Calu3 (cell line): ENCODE measurements at regions not wholly inside any gene's neighbourhood (a gene's known extent, or its start where the extent isn't known, plus 50 kb on each side); places are given as distances from the start of the nearest gene placed in this dataset.

Experiments used
- BruUV-seq: library from RNA; stranded (reverse); fragments of 400-500 nt; replicated peaks from 2 replicates; lab custom pipeline; 2021; lab: Mats Ljungman, UMichigan
- CTCF ChIA-PET: fragments of 300-600 bp; sonication (Branson Sonifier 250); formaldehyde crosslinking; loops from one replicate; lab custom pipeline; 2022; ENCODE audit warnings: antibody characterized with exemption; lab: Charles Lee
- DNase-seq: peaks from one replicate; pipeline ENCODE4 v3.0.0; 2022
- H3K27ac Mint-ChIP-seq: one replicate; pipeline ENCODE4 v1.8.0; 2022; ENCODE audit warnings: mixed read lengths; ENCODE audit not compliant: unreplicated experiment
- H3K27me3 Mint-ChIP-seq: one replicate; pipeline ENCODE4 v1.8.0; 2022; ENCODE audit warnings: mixed read lengths; ENCODE audit not compliant: unreplicated experiment
- H3K36me3 Mint-ChIP-seq: one replicate; pipeline ENCODE4 v1.8.0; 2022; ENCODE audit warnings: mild to moderate bottlenecking, moderate library complexity, mixed read lengths; ENCODE audit not compliant: insufficient read depth, unreplicated experiment
- H3K4me1 Mint-ChIP-seq: one replicate; pipeline ENCODE4 v1.8.0; 2022; ENCODE audit warnings: mild to moderate bottlenecking, low read depth, mixed read lengths; ENCODE audit not compliant: unreplicated experiment
- H3K4me3 Mint-ChIP-seq: one replicate; pipeline ENCODE4 v1.8.0; 2022; ENCODE audit warnings: mild to moderate bottlenecking, low read depth, moderate library complexity, mixed read lengths; ENCODE audit not compliant: unreplicated experiment
- H3K9me3 Mint-ChIP-seq: one replicate; pipeline ENCODE4 v1.8.0; 2022; ENCODE audit warnings: low read depth, mixed read lengths; ENCODE audit not compliant: unreplicated experiment
- CTCF ChIP-seq: fragments of 200-600 bp; IDR thresholded peaks from one replicate; pipeline ENCODE4 v1.8.0; 2022; ENCODE audit warnings: antibody characterized with exemption; ENCODE audit not compliant: unreplicated experiment
- intact Hi-C: fragments of 100-400 bp; cut with micrococcal nuclease; formaldehyde crosslinking; loops from one replicate; pipeline ENCODE4 v1.10.0; 2022; ENCODE audit not compliant: unreplicated experiment

GRCh38 chr13:104086210-104086609 lies 1020.0 kb upstream of the SLC10A2 start:
- Mint-ChIP-seq H3K27me3 (no peaks in the 10 kb centered on the region), H3K27ac (no peak overlapping the region), H3K36me3 (no peaks in the 10 kb centered on the region), H3K4me1 (no peaks in the 10 kb centered on the region), H3K4me3 (no peak overlapping the region), H3K9me3 (peaks cover 6% of the 10 kb centered on the region)
- intact Hi-C loops, result no loop called here
- CTCF ChIA-PET, result no interaction called here
- no peak for TF ChIP-seq CTCF
- DNase-seq, result no peak
- no TSS peak for BruUV-seq

- BruUV-seq, result no TSS peak
- no peaks in the 10 kb centered on the region for H3K27me3 Mint-ChIP-seq
- H3K4me1 Mint-ChIP-seq, result no peaks in the 10 kb centered on the region
- H3K36me3 Mint-ChIP-seq, result no peaks in the 10 kb centered on the region
- no peak overlapping the region for H3K27ac Mint-ChIP-seq
- intact Hi-C loops, result no loop called here
- no peak for TF ChIP-seq CTCF
- no peak overlapping the region for H3K4me3 Mint-ChIP-seq
- no peak for DNase-seq
- H3K9me3 Mint-ChIP-seq, result peaks cover 6% of the 10 kb centered on the region
- CTCF ChIA-PET, result no interaction called here
Observed at GRCh38 chr13:104085611-104086010, 1019.4 kb upstream of the SLC10A2 start.

GRCh38 chr13:104074326-104074725 lies 1008.1 kb upstream of the SLC10A2 start:
- Mint-ChIP-seq H3K27me3 (no peaks in the 10 kb centered on the region), H3K4me3 (no peak overlapping the region), H3K4me1 (no peaks in the 10 kb centered on the region), H3K36me3 (no peaks in the 10 kb centered on the region), H3K27ac (no peak overlapping the region), H3K9me3 (no peaks in the 10 kb centered on the region)
- no peak for TF ChIP-seq CTCF
- intact Hi-C loops, result no loop called here
- CTCF ChIA-PET, result no interaction called here
- DNase-seq, result no peak
- no TSS peak for BruUV-seq

- Mint-ChIP-seq H3K4me3 (no peak overlapping the region), H3K36me3 (no peaks in the 10 kb centered on the region), H3K27me3 (no peaks in the 10 kb centered on the region), H3K27ac (no peak overlapping the region), H3K9me3 (no peaks in the 10 kb centered on the region), H3K4me1 (no peaks in the 10 kb centered on the region)
- intact Hi-C loops, result no loop called here
- TF ChIP-seq CTCF, result no peak
- DNase-seq, result no peak
- CTCF ChIA-PET, result interaction anchor here (0.6 kb wide), 1 partner anchor 22 kb away, joined by 3 read pairs; no protein-coding TSS in a partner anchor
- BruUV-seq, result no TSS peak
Observed at GRCh38 chr13:104071806-104072205, 1005.6 kb upstream of the SLC10A2 start.
